ENCODE measurements at regions not wholly inside any gene's neighbourhood (a gene's known extent, or its start where the extent isn't known, plus 50 kb on each side); places are given as distances from the start of the nearest gene placed in this dataset.

- DNase-seq (ENCODE audit: low read depth) = no peak
- H3K4me3 ChIP-seq (ENCODE audit: low read depth, low read length) = no peak overlapping the region
- no peak for TF ChIP-seq CTCF (IDR thresholded peaks at IDR 0.05; ENCODE audit: insufficient read depth, low read depth, low read length, missing control alignments)
These were observed 672.4 kb upstream of the FLRT2 start for GRCh38 chr14:84857571-84857970.

GRCh38 chr14:84859116-84859515 is 670.8 kb upstream of the FLRT2 start:
- no peak for DNase-seq (ENCODE audit: low read depth)
- H3K4me3 ChIP-seq (ENCODE audit: low read depth, low read length) = no peak overlapping the region
- TF ChIP-seq CTCF (IDR thresholded peaks at IDR 0.05; ENCODE audit: insufficient read depth, low read depth, low read length, missing control alignments) = no peak

DNA sequence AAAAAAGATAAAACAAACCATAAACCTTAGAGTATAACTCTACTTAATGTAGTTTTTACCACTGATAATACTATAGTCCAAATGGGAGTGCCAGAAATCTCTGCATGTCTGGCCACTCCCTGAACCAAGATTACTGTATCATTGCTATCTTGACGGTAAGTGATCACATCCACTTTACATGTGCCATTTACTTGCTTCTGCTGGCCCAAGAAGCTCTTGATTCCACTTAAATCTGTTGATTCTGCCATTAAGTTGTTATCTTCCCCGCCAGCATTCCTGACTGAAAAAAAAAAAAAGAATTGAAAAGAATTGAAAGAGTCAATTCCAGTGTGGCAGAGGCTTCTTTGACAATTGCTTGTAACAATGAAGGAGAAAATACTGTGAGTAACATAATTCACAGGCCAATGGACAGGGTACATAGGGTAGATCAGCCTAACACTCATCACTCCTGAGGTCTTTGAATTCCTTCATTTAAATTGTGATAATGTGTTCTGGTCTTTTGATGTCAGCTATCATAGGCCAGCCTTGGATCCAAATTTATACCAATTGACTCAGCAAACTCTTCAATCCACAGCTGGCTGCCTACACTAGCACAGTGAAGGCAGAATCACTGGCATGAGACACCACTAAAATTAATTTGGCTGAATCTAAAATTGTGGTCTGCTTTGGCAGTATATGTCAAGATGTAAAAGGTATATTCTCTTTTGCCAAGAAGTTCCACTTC is 665.2 kb upstream of the FLRT2 start:
- no peak for TF ChIP-seq CTCF (IDR thresholded peaks at IDR 0.05; ENCODE audit: insufficient read depth, low read depth, low read length, missing control alignments)
- no peak for DNase-seq (ENCODE audit: low read depth)
- no peak overlapping the region for H3K4me3 ChIP-seq (ENCODE audit: low read depth, low read length)

GRCh38 chr14:84871734-84872133 is 658.2 kb upstream of the FLRT2 start:
- DNase-seq (ENCODE audit: low read depth) = no peak
- TF ChIP-seq CTCF (IDR thresholded peaks at IDR 0.05; ENCODE audit: insufficient read depth, low read depth, low read length, missing control alignments) = no peak
- no peak overlapping the region for H3K4me3 ChIP-seq (ENCODE audit: low read depth, low read length)

GRCh38 chr14:84874436-84874835 is 655.5 kb upstream of the FLRT2 start:
- H3K4me3 ChIP-seq (ENCODE audit: low read depth, low read length) = no peak overlapping the region
- no peak for DNase-seq (ENCODE audit: low read depth)
- TF ChIP-seq CTCF (IDR thresholded peaks at IDR 0.05; ENCODE audit: insufficient read depth, low read depth, low read length, missing control alignments) = no peak

DNA sequence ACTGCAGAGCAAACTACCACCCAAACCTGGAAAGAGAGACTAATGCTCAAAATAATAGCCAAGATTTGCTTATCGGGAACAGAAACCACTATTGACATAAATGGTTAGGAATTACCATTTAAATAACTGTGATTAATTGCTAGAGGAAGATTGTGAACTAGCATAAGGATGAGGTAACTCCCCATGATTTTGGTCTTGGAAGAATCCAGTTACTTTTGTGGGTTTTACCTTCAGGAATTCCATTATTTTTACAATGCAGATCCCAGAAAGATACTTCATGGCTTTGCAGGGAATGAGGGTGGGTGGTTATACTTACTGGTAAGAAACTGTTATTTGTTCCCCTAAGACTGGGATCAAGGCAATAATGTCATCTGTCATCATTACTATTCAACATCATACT is 652.9 kb upstream of the FLRT2 start:
- no peak overlapping the region for H3K4me3 ChIP-seq (ENCODE audit: low read depth, low read length)
- DNase-seq (ENCODE audit: low read depth) = no peak
- TF ChIP-seq CTCF (IDR thresholded peaks at IDR 0.05; ENCODE audit: insufficient read depth, low read depth, low read length, missing control alignments) = no peak

DNA sequence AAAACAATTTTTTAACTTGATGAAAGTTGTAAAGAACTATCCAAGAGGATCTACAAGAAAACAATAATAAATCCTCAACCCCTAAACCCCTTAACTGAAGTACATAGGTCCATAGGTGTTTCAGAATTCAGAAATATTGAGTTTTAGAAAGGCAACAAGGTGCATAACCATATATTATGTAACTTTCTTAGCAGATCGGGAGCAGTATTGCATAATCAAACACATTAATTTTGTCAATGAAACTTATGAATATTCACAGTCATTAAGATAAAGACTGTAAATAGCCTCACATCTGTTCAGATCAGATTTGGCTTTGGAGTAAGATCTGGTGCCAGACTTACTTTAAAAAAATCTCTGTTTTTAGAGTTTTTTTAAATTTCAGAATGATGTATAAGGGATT is 647.1 kb upstream of the FLRT2 start:
- no peak for TF ChIP-seq CTCF (IDR thresholded peaks at IDR 0.05; ENCODE audit: insufficient read depth, low read depth, low read length, missing control alignments)
- DNase-seq (ENCODE audit: low read depth) = no peak
- H3K4me3 ChIP-seq (ENCODE audit: low read depth, low read length) = no peak overlapping the region

All from GM12865 (cell line).